HCT116 (cell line): ENCODE measurements at regions not wholly inside any gene's neighbourhood (a gene's known extent, or its start where the extent isn't known, plus 50 kb on each side); places are given as distances from the start of the nearest gene placed in this dataset.

Experiments used
- ATAC-seq: fragments of 200-7000 bp; cut with Tn5 transposase; 2 replicates; pipeline ENCODE4 v1.9.1; 2020; ENCODE audit warnings: mild to moderate bottlenecking, moderate library complexity
- BruUV-seq: library from RNA; stranded (reverse); fragments of 400-500 nt; replicated peaks from 2 replicates; lab custom pipeline; 2021; lab: Mats Ljungman, UMichigan
- CTCF ChIA-PET: fragments of 300-600 bp; sonication (Branson Sonifier 250); formaldehyde crosslinking; loops from one replicate; lab custom pipeline; 2021; ENCODE audit warnings: antibody characterized with exemption; lab: Charles Lee
- POLR2A ChIA-PET: fragments of 300-600, 350-600 bp; sonication (Branson Sonifier 250); formaldehyde crosslinking; loops from one replicate; lab custom pipeline; 2021; ENCODE audit warnings: antibody characterized with exemption; lab: Charles Lee
- RAD21 ChIA-PET, 2 experiments: fragments of 300-600 bp; sonication (Branson Sonifier 250); formaldehyde crosslinking; loops; one replicate each; lab custom pipeline; 2023; ENCODE audit warnings: low total read pairs in 2 of 2; ENCODE audit not compliant: uncharacterized antibody in 2 of 2, unreplicated experiment in 2 of 2, low non-redundant PET in 1 of 2; lab: Charles Lee
- DNase-seq: peaks from one replicate; pipeline ENCODE4 v3.0.0-alpha.2; 2010; ENCODE audit warnings: low read depth, low spot score
- H2AFZ ChIP-seq: fragments of 200-600 bp; shearing (Covaris generic), sonication (generic); 2 replicates; pipeline ENCODE4 v1.6.1; 2017; ENCODE audit warnings: low read depth, mixed run types, mixed read lengths, antibody characterized with exemption, low read length; ENCODE audit not compliant: poor library complexity, severe bottlenecking
- H3K27ac ChIP-seq: 2 replicates; pipeline ENCODE4 v1.5.1; 2012; ENCODE audit warnings: low read depth, low read length
- H3K27me3 ChIP-seq: fragments of 200-600 bp; sonication (generic); 2 replicates; pipeline ENCODE4 v1.6.1; 2016; ENCODE audit warnings: mixed run types, low read length, mixed read lengths; ENCODE audit not compliant: insufficient read depth
- H3K36me3 ChIP-seq, 2 experiments: fragments of 200-500 bp in 1 of 2; fragments of 200-600 bp in 1 of 2; sonication (Bioruptor generic) in 1 of 2; sonication (generic) in 1 of 2; 2 replicates each; pipeline versions ENCODE4 v1.5.1 to v1.6.1; 2014 to 2016; ENCODE audit warnings: low read length in 2 of 2, inconsistent platforms in 1 of 2, mixed read lengths in 1 of 2, mixed run types in 1 of 2; ENCODE audit not compliant: insufficient read depth in 2 of 2, control insufficient read depth in 1 of 2
- H3K4me1 ChIP-seq, 2 experiments: fragments of 200-600 bp in 1 of 2; sonication (generic) in 1 of 2; 2 replicates each; pipeline versions ENCODE4 v1.5.1 to v1.6.1; 2012 to 2017; ENCODE audit warnings: low read length in 2 of 2, inconsistent platforms in 1 of 2, mild to moderate bottlenecking in 1 of 2, mixed read lengths in 1 of 2, mixed run types in 1 of 2, moderate library complexity in 1 of 2; ENCODE audit not compliant: insufficient read depth in 2 of 2, control insufficient read depth in 1 of 2
- H3K4me2 ChIP-seq: fragments of 200-600 bp; sonication (generic); 2 replicates; pipeline ENCODE4 v1.6.1; 2017; ENCODE audit warnings: mixed run types, low read length, mixed read lengths
- H3K4me3 ChIP-seq, 2 experiments: fragments of 200-600 bp in 1 of 2; sonication (generic) in 1 of 2; replicated peaks in 1 of 2; 2 replicates each; pipeline ENCODE4 v1.5.1; 2011 to 2016; ENCODE audit warnings: low read length in 2 of 2, control low read depth in 1 of 2, low read depth in 1 of 2, mild to moderate bottlenecking in 1 of 2, mixed read lengths in 1 of 2, mixed run types in 1 of 2
- H3K79me2 ChIP-seq: fragments of 200-600 bp; sonication (generic); 2 replicates; pipeline ENCODE4 v1.6.1; 2017; ENCODE audit warnings: mild to moderate bottlenecking, mixed run types, low read length, moderate library complexity, mixed read lengths; ENCODE audit not compliant: insufficient read depth
- H3K9ac ChIP-seq: fragments of 200-600 bp; sonication (generic); 2 replicates; pipeline ENCODE4 v1.6.1; 2016; ENCODE audit warnings: low read length, mixed read lengths
- H3K9me2 ChIP-seq: fragments of 200-600 bp; sonication (generic), shearing (Covaris generic); 2 replicates; pipeline ENCODE4 v1.6.1; 2017; ENCODE audit warnings: mixed run types, mild to moderate bottlenecking, moderate library complexity; ENCODE audit not compliant: insufficient read depth
- H3K9me3 ChIP-seq, 2 experiments: fragments of 200-500 bp in 1 of 2; fragments of 200-600 bp in 1 of 2; sonication (Bioruptor generic) in 1 of 2; sonication (generic) in 1 of 2; 2 replicates each; pipeline ENCODE4 v1.6.1; 2014 to 2017; ENCODE audit warnings: low read length in 2 of 2, mixed read lengths in 2 of 2, inconsistent platforms in 1 of 2, low read depth in 1 of 2, mild to moderate bottlenecking in 1 of 2, mixed run types in 1 of 2, moderate library complexity in 1 of 2; ENCODE audit not compliant: control insufficient read depth in 1 of 2, insufficient read depth in 1 of 2
- H4K20me1 ChIP-seq: fragments of 200-600 bp; sonication (generic), shearing (Covaris generic); 2 replicates; pipeline ENCODE4 v1.6.1; 2017; ENCODE audit warnings: mixed run types, mild to moderate bottlenecking, moderate library complexity; ENCODE audit not compliant: insufficient read depth
- CEBPB ChIP-seq: IDR thresholded peaks from 2 replicates; pipeline ENCODE4 v1.6.1; 2012; ENCODE audit warnings: low read depth
- EGR1 ChIP-seq: IDR thresholded peaks from 2 replicates; pipeline ENCODE4 v1.6.1; 2012; ENCODE audit warnings: low read depth
- EZH2 ChIP-seq: fragments of 200-600 bp; sonication (generic); IDR thresholded peaks from 2 replicates; pipeline ENCODE4 v1.6.1; 2017; ENCODE audit warnings: antibody characterized with exemption, mixed run types
- POLR2A ChIP-seq: IDR thresholded peaks from 2 replicates; pipeline ENCODE4 v1.7.0; 2011; ENCODE audit warnings: borderline replicate concordance; ENCODE audit not compliant: insufficient read depth, insufficient read length; ENCODE audit errors: extremely low read depth
- POLR2AphosphoS5 ChIP-seq: IDR thresholded peaks from 2 replicates; pipeline ENCODE4 v1.6.1; 2011; ENCODE audit warnings: mild to moderate bottlenecking, low read depth, low read length, moderate library complexity
- RAD21 ChIP-seq: IDR thresholded peaks from 2 replicates; pipeline ENCODE4 v1.6.1; 2012; ENCODE audit warnings: low read depth, mild to moderate bottlenecking
- SP1 ChIP-seq: IDR thresholded peaks from 2 replicates; pipeline ENCODE4 v1.6.1; 2012; ENCODE audit warnings: low read depth
- SRF ChIP-seq: IDR thresholded peaks from 2 replicates; pipeline ENCODE4 v1.6.1; 2012; ENCODE audit warnings: low read depth
- YY1 ChIP-seq: IDR thresholded peaks from 2 replicates; pipeline ENCODE4 v1.6.1; 2011; ENCODE audit warnings: low read length, low read depth, moderate library complexity, mild to moderate bottlenecking; ENCODE audit not compliant: insufficient replicate concordance; ENCODE audit errors: extremely low read depth
- intact Hi-C: fragments of 100-400 bp; cut with micrococcal nuclease; formaldehyde crosslinking; loops from 2 replicates; pipeline ENCODE4 v1.10.0; 2022
- TF ChIP-seq, protein P1 (sequence below): IDR thresholded peaks from 2 replicates; pipeline ENCODE4 v1.6.1; 2011; ENCODE audit warnings: mild to moderate bottlenecking, low read length, moderate library complexity; ENCODE audit not compliant: insufficient replicate concordance; ENCODE audit errors: extremely low read depth
- TF ChIP-seq, protein P2 (sequence below): IDR thresholded peaks from 2 replicates; pipeline ENCODE4 v1.6.1; 2012

DNA sequence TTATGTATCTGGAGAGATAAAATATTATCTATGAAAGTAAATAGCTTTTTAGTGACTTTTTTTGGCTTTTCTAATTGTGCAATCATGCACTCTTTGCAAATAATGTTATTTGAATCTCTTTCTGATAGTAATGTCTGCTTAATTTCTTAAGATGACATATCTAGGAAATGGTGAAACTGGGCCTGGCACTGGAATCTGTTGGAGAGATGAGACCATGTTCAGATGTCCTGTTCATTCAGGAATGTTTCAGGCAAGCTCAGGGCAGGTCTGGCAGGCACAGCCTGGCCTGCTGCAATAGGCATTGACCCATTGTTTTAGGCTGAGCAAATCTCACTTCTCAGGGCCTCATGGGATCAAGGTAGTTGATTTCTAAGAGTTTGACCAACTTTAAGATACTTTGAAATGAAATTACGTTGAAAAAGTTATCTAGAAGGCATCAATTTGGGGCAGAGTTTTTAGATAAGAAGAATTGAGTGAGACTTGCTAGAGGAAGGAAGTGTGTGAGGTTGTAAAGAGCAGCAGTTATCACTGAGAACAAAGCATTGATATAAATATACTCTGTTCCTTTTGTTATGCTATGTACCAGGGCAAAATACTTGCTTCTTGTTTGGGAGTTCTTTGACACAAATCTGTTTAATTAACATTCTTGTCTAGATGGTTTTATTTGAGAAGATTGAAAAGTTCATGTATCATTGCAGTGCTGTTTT is 133.0 kb upstream of the LEF1 start (continued):
- TF ChIP-seq POLR2AphosphoS5 (no peak), SP1 (no peak), CEBPB (no peak), EGR1 (no peak), YY1 (no peak), RAD21 (no peak)
- TF ChIP-seq, protein P1, sequence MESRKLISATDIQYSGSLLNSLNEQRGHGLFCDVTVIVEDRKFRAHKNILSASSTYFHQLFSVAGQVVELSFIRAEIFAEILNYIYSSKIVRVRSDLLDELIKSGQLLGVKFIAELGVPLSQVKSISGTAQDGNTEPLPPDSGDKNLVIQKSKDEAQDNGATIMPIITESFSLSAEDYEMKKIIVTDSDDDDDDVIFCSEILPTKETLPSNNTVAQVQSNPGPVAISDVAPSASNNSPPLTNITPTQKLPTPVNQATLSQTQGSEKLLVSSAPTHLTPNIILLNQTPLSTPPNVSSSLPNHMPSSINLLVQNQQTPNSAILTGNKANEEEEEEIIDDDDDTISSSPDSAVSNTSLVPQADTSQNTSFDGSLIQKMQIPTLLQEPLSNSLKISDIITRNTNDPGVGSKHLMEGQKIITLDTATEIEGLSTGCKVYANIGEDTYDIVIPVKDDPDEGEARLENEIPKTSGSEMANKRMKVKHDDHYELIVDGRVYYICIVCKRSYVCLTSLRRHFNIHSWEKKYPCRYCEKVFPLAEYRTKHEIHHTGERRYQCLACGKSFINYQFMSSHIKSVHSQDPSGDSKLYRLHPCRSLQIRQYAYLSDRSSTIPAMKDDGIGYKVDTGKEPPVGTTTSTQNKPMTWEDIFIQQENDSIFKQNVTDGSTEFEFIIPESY: no peak

DNA sequence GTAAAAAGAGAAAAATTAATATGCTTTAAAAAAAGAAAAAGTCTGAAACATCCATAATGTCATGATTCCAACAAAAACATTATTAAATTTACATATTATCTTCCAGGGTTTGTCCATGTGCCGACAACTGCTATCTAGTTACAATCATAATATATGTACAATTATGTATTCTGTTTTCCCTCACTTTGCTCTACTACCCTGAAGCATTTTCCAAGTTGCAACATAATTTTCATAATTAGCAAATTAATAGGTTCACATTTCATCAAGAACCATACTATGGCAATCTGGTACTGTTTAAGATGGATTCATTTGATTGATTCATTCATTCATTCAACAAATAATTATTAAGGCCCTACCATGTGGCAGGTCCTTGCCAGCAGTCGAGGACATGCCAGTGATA is 128.9 kb upstream of the LEF1 start:
- no peaks in the 10 kb centered on the region for H3K36me3 ChIP-seq
- H3K9me2 ChIP-seq: no peaks in the 10 kb centered on the region
- no peak overlapping the region for H3K4me2 ChIP-seq
- no peak overlapping the region for H3K9ac ChIP-seq
- H3K27ac ChIP-seq: no peak overlapping the region
- no peaks in the 10 kb centered on the region for H3K4me1 ChIP-seq
- intact Hi-C loops: no loop called here
- H3K9me3 ChIP-seq: no peaks in the 10 kb centered on the region
- BruUV-seq: no TSS peak
- ATAC-seq (no peak), DNase-seq (no peak)
- H4K20me1 ChIP-seq: no peaks in the 10 kb centered on the region
- no peak overlapping the region for H2AFZ ChIP-seq
- CTCF ChIA-PET: no interaction called here
- POLR2A ChIA-PET: no interaction called here
- H3K4me3 ChIP-seq: no peak overlapping the region
- RAD21 ChIA-PET: no interaction called here
- no peak for TF ChIP-seq SRF
- TF ChIP-seq POLR2AphosphoS5: no peak
- no peak for TF ChIP-seq YY1
- TF ChIP-seq EZH2: no peak
- TF ChIP-seq POLR2A: no peak
- TF ChIP-seq, protein P2, sequence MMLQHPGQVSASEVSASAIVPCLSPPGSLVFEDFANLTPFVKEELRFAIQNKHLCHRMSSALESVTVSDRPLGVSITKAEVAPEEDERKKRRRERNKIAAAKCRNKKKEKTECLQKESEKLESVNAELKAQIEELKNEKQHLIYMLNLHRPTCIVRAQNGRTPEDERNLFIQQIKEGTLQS: no peak
- no peak for TF ChIP-seq EGR1
- TF ChIP-seq, all 23 proteins: peak for 0
- no peaks in the 10 kb centered on the region for H3K27me3 ChIP-seq
- no peaks in the 10 kb centered on the region for H3K79me2 ChIP-seq
